OCI-M2 (cell line): ENCODE measurements at regions not wholly inside any gene's neighbourhood (a gene's known extent, or its start where the extent isn't known, plus 50 kb on each side); places are given as distances from the start of the nearest gene placed in this dataset.

Source experiments
- DNase-seq: peaks from one replicate; lab custom pipeline; 2025; ENCODE audit not compliant: unreplicated experiment; lab: John Stamatoyannopoulos, UW

DNA sequence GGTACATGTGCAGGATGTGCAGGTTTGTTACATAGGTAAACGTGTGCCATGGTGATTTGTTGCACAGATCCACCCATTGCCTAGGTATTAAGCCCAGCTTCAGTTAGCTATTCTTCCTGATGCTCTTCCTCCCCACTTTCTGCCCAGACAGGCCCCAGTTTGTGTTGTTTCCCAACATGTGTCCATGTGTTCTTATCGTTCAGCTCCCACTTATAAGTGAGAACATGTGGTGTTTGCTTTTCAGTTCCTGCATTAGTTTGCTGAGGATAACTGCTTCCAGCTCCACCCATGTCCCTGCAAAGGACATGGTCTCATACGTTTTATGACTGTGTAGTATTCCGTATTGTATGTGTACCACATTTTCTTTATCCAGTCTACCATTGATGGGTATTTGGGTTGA is 251.7 kb upstream of the NOVA1 start:
- no peak for DNase-seq

DNA sequence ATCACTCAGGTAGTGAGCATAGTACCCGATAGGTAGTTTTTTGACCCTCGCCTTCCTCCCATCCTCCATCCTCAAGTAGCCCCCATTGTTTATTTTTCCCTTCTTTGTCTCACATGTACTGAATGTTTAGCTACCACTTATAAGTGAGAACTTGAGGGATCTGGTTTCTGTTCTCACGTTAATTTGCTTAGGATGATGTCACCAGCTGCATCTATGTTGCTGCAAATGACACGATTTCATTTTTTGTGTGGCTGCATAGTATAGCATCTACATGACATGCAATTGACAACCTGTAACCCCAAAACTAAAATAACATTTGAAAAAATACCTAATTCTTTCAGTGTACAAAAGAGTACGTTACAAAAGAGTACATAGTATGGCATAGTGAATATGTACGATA is 254.0 kb upstream of the NOVA1 start:
- no peak for DNase-seq

DNA sequence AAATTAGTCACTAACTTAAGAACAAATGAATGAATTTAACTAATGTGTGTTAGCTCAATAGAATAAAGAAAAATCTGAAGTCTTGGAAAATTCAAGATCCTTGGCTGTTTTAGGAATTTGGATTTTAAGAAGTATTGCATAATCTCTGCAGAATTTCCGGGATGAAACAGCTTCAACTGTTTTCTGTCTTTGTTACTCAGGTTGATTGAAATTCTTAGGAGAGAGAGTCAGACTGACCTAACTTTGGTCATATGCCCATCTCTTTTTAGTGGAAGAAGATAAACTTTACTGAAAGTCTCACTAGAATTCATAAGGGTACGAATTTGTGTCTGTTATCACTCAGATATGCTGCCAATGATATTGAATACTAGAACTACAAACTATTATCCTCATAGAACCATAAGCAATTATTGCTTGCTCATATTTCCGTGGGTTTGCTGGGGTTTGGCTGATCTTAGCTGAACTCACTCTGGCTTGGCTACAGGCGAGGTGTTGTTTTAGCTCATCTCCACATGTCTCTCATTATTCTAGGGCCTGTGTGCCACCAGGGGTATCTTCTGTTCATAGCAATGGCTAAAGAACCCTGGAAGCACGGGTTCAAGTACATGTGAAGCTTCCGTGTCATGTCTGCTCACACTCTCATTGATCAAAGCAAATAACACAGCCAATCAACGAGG is 257.4 kb upstream of the NOVA1 start:
- DNase-seq: no peak

DNA sequence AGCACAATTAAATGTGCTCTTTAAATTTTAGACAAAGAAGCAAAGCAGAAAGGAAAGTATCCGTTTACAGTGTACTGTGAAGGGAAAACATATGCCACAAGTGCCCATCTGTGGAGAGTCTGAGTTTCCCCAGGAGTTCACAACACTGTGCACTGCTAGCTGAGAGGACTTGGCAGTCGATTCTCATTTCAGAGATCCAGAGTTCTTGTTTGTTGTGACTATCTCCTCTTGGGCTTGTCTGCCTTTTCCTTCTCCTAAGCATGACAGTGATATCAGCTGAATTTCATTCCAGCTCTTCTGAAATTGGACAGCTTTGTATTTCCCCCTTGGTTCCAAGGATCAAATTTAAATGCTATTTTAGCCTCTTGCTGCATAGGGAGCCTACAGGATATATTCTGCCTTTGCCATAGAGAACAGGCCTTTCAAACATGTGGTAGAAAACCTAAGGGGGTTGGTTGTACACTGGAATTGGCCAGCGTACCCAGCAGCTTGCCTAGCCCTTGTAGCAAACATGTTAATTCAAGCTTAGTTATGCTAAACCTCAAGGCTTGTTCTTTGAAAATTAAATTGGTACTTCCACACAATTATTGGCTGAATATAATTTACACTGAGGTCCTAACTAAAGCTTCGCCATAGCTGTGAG is 259.2 kb upstream of the NOVA1 start:
- DNase-seq: no peak

DNA sequence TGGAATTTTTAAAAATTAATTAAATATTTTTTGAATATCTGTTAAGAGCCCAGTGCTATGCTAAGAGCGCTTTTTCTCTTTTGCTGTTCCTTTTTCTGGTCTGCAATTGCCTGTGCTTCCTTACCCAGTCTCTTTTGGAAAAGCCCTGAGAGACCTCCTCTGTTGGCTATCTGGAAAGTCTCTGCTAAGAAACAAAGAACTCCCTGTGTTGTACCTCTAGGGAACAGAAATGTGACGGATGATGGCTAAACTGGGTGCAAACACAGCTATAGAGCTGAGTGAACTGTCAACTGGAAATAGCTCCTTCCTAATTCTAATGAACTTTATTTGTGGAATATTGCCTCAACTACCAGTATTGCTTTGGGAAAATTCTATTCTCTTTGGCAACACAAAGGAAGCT is 261.6 kb upstream of the NOVA1 start:
- no peak for DNase-seq

DNA sequence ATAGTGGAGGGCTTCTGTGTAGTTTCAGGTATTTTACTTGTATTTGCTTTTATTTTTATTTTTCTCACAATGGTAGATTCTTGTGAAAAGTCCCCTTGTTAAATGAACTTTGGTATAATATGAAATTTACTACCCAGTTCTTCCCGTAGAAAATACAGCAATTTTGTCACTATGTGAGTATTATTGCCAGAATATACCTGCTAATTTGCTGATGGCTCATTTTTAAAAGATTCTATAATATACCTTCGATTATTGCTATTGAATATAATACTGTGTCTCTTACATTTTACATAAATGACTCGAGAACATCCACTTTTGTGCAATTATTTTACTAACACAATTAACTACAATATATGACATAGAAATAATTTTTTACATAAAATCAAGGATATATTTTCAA is 262.3 kb upstream of the NOVA1 start:
- no peak for DNase-seq

DNA sequence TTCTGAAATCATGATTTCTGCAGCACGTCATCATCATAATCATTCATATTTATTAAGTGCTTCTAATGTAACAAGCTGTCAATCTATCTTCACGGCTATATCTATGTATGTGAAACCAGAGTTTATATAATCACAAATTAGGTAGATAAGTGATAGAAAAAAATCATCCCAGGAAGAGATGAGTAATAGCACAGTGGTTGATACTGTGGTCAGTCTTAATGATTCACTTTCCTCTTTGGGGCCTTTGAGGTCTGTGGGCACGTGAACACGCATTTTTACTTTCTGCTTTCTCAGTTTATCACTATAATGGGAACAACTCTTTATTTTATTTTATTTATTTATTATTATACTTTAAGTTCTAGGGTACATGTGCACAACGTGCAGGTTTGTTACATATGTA is 265.9 kb upstream of the NOVA1 start:
- DNase-seq: no peak

DNA sequence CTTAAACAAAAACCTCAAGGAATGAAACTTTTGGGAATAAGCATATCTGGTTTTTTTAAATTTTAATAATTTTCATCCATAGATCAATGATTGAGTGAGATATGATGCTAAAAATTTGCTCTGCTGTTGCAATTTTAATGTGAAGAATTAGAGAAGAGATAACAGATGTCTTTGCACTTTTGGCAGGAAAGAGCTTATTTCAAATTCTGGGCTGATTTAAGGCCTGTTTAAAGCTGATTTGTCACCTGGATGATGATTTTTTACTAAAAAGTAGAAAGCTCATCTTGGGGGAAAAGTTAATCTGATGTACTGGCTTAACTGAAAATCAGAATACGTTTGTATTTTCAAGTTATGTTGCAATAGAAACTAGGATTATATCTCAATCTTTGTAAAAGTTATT is 268.9 kb upstream of the NOVA1 start:
- no peak for DNase-seq

DNA sequence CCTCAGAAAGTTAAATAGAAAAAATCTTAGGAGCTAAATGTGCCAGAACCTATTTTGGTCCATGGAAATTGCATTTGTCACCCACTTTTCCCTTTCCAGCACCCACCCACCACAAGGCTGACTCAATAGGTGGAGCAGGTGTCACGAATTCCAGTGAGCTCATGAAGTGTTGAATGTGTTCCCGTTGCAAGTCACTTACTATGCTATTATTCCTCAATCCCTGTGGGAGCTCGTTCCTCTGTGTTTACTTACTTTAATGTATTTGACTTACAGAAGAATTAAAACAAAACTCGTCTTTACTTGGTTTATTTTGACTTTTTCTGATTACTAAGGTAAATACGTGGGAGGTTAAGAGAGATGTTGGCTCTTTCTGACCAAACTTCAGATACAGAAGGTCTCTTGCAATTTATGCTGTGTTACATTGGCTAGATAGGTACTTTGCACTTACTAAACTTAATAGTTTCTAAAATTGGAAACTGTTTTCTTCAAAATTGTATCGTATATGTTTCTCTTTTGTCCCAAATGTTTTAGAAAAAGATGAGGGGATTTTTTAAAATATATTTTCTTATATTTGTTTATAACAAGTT is 269.4 kb upstream of the NOVA1 start:
- DNase-seq: no peak

DNA sequence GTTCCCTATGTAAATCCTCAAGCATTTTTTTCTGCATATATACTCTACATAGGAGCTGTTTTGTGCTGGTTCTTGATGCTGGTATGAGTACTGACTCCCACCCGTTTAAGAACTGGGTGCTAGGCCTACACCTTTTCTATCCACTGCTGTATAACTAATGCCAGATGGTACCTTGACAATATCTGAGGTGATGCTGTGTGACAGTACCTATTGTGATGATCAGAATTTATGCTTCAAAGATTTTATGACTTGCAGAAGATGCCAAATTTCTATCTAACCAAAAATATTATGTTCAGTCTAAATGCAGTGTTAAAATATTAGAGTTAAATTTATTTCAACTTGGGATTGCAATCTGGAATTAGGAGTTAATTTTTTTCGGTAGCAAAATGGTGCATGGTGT is 272.3 kb upstream of the NOVA1 start:
- DNase-seq: no peak

DNA sequence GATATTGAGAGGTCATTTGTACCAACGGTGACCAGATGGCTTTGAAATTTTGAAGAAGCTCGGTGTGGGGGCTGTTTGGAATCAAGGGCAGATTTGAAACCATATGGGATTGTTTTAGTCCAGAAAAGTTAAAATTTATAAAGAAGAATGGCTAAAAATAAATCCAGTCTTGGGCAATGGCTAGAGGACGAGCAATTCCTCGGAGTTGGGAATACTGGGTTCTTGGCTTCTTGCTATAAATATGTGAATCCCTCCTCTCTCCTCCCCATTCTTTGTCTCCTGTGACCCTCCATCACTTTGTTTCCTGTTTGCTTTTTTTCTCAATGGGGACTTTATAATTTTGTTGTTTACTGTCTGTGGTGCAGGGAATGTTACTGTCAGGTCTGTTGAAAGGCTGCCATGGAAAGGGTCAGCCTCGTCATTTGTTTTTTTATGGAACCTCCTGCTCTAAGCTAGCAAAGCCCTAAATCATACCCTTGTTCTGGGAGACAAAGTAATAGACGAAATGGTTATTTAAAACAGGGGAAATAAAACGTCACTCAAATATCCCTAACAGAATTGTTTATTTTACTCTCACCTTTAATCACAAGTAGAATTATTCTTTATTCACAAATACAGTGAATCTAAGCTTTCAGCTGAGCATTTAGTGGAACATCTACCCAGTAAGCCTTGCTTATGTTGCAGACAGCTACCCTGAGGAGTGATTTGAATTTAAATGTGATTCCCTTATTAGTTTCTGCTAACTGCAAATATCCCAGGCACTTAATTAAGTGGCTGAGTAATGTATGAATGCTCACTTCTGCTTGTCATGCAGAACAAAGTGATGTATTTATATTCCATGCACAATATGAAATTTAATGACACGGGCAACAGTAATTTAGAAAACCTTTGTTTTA is 273.1 kb upstream of the NOVA1 start:
- no peak for DNase-seq

DNA sequence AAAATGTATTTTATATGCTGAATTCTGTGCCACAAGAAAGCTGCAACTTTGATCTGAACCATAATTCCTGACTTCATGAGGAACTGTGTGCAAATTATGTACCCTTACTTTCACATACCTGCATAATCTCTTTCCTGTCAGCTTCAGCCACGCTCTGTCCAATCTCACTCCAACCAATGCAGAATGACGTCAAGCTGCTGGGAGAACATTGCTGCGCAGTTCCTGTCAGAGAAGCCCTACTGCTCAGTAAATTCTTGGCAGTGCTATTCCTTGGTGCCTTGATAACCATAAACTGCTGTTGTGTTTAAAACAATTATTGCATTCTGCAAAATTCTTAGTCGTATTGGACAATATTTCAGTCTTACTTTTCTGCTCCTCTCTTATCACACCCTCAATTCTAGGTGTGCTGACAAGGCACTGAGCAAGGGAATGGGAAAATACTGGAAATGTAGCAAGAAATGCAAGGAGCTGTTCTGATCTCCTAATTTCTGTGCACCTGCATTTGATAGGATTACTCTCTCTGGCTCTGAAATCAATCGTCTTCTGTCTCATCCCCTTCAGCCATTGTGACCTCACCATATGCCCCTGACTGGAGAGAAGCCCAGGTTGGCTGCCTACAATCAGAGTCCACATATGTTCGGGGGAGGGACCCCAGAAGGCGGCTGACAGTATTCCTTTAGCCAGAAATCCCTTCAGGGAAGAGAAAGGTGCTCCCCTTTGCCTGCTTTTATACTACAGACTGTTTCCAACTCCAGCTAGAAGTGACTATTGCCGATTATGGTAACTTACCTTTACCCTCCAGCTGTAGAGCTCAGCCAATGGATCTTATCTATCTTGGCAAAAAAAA is 274.9 kb upstream of the NOVA1 start:
- DNase-seq: no peak

DNA sequence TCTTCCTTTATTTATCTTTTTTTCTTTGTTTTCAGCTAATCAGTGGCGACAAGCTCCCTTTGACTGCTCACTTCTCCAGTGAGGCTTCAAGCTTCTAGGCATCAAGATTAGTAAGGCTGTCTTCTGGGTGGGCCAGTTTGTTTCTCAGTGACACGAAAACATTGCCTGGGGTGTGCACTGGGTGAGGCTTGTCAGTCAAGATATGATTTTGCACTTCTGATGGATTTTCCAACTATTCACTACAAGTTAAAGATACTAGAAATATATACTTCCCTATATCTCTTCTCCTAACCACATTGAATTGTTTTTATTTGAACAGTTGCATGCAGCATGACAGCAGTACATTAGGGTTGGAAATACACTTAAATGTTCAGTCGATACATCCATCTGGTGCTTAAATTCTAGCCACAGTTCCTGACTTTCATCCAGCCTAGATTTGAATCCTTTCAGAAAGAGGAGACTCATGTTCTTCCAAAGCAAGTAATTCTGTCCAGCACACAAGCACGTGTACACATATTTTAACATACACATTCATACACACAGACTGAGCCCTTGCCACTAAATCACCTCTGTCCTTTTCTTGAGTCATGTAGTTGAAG is 275.6 kb upstream of the NOVA1 start:
- DNase-seq: no peak

DNA sequence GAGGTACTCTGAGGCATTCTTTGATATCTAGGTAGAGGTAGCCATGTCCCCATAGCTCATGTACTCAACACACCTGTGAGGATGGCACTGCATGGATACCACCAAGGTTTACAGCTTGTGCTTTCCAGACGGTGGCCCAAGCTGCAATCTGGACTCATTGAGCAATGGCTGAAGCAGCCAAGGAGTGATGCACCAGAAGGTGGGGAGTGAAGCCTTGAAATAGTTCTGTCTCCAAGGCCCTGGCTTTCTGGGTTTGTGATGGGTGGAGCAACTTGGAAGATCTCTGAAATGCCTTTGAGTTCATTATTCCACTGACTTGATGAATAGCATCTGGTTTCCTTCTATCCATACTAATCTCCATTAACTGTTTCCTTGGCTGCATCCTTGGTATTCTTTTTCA is 290.0 kb upstream of the NOVA1 start:
- DNase-seq: no peak

DNA sequence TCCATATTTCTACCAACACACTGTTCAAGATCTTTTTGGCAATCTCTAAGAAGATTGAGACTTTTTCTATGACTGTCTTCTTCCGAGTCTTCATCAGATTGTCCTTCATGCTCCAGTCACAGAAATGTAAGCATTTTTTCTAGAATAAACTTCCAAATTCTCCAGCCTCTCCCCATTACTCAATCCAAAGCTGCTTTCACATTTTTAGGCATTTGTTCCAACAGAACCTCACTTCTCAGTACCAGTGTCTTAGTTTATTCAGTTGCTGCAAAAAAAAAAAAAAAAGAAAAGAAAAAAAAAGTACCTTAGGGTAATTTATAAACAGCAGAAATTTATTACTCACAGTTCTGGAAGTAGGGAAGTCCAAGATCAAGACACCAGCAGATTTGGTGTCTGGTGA is 290.8 kb upstream of the NOVA1 start:
- DNase-seq: no peak

DNA sequence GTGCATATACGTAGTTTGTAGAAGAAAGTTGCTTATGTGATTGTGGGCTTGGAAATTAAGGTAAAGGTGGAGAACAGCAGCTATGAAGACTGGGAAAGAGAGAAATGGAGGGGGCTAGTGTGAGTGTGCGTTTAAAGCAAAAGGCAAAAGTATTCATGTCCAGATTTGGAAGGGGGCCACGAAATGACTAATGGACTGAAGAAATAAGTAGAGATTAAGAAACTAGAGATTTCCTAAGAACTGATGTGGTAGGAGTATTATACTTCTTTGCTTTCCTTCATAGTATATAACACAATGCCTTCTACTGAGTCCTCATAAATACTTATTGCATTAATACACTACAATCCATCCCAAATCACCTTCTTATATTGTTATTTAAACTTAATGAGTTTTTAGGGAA is 298.6 kb upstream of the NOVA1 start:
- DNase-seq: no peak

DNA sequence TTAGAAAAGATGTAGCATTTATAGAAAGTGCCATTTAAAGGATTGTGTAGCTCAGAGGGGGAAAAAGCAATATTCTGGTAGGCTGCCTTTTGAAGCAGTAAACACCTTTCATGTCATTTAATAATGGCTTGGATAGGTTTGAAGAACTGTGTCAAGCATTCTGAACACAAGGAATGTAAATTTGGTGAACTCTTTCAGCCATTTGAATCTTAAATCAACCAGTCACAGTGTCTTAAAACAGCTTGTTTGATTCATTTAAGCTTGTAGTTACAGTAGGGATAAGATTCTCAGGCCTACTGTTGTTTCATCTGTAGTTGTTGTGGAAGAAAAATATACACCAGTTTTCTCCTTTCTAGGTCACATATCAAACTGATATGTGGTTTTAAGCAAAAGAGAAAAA is 299.4 kb upstream of the NOVA1 start:
- DNase-seq: no peak

DNA sequence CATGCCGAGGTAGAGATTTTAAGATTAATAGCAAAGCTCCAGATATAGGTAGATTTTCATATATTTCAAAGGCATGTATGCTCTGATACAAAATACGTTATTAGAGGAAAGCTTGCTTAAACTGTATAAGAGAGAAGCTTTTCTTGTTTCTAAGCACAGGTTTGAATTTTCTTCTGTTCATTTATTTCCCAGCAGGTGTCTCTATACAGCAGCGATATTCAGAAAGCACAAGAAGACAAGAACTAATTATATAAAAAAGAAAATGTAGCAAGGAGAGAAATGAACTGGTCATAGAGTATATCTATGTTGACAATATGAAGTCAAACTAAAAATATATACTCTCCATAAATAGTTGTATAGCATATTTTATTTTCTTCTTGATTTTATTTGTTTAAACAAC is 307.4 kb upstream of the NOVA1 start:
- DNase-seq: no peak

DNA sequence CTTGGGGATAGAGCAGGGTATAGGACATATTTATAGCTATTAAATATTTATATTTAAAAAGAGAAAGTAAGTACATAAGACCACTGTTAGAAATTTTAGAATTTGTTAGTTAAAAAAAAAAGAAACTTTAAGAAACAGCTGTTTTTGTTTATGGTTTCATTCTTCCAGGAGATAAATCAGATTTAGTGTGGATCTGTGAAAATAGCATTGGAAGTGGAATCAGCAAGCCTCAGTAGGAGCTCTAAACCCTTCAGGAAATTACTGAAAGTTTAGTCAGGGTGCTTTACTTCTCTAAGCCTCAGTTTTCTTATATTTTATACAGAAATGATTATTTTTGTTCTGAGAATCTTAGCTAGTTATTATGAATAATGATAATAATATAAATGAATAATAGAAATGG is 316.0 kb upstream of the NOVA1 start:
- DNase-seq: no peak

DNA sequence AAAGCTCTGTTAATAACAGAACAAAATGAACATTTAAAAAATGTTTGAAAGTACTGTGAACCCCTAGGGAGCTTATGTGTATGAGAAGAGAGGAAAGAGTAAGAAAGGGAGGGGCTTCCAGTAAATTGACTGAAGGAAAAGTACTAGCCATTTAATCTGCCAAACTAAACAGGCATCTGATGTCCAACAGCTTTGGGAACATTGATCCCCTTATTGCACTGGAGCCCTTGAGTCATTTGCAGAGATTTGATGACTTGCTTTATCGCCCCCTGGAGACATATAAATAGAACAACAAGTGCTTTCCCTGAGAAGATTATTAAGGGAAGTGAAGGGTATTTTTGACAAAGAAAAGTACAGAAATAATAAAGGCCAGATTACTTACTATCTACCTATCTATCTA is 319.3 kb upstream of the NOVA1 start:
- no peak for DNase-seq
